Hindlimb muscle (tissue), 1 donor: ENCODE measurements at regions not wholly inside any gene's neighbourhood (a gene's known extent, or its start where the extent isn't known, plus 50 kb on each side); places are given as distances from the start of the nearest gene placed in this dataset.
"Not testable (repeated sequence)": the region's sequence is repeated elsewhere in the genome, so short reads cannot be mapped to it uniquely, and the experiment has no call there.

ENCODE experiments used
- DNase-seq: peaks from one replicate; pipeline ENCODE4 v3.0.0-alpha.2; 2013

GRCh38 chr4:141541851-141542250 is 94.5 kb upstream of the IL15 start:
- DNase-seq: no peak

GRCh38 chr4:141543176-141543575 is 93.2 kb upstream of the IL15 start:
- DNase-seq: no peak

GRCh38 chr4:141543706-141544105 is 92.7 kb upstream of the IL15 start:
- DNase-seq: no peak

GRCh38 chr4:141548791-141549190 is 87.6 kb upstream of the IL15 start:
- DNase-seq: no peak

GRCh38 chr4:141560056-141560455 is 76.3 kb upstream of the IL15 start:
- no peak for DNase-seq

- DNase-seq: no peak
Measured at GRCh38 chr4:141562649-141563048, 73.7 kb upstream of the IL15 start.

- no peak for DNase-seq
Measured at GRCh38 chr4:141563723-141564122, 72.7 kb upstream of the IL15 start.

GRCh38 chr4:141564961-141565360 is 71.4 kb upstream of the IL15 start:
- not testable (repeated sequence) for DNase-seq

- DNase-seq: no peak
Measured at GRCh38 chr4:141565379-141566089, 70.8 kb upstream of the IL15 start.

- no peak for DNase-seq
Measured at GRCh38 chr4:141567326-141567915, 69.0 kb upstream of the IL15 start.

- no peak for DNase-seq
Measured at GRCh38 chr4:141569141-141569540, 67.2 kb upstream of the IL15 start.

GRCh38 chr4:141570290-141570689 is 66.1 kb upstream of the IL15 start:
- no peak for DNase-seq

GRCh38 chr4:141571362-141571761 is 65.0 kb upstream of the IL15 start:
- DNase-seq: no peak

GRCh38 chr4:141571793-141572192 is 64.6 kb upstream of the IL15 start:
- no peak for DNase-seq

- DNase-seq: no peak
Measured at GRCh38 chr4:141573678-141574077, 62.7 kb upstream of the IL15 start.

GRCh38 chr4:141575884-141576283 is 60.5 kb upstream of the IL15 start:
- DNase-seq: peak; percentile 37

GRCh38 chr4:141576585-141577110 is 59.7 kb upstream of the IL15 start:
- no peak for DNase-seq

GRCh38 chr4:141578451-141578850 is 57.9 kb upstream of the IL15 start:
- DNase-seq: no peak

GRCh38 chr4:141580523-141580922 is 55.9 kb upstream of the IL15 start:
- DNase-seq: no peak
